ENCODE measurements at regions not wholly inside any gene's neighbourhood (a gene's known extent, or its start where the extent isn't known, plus 50 kb on each side); places are given as distances from the start of the nearest gene placed in this dataset.

DNA sequence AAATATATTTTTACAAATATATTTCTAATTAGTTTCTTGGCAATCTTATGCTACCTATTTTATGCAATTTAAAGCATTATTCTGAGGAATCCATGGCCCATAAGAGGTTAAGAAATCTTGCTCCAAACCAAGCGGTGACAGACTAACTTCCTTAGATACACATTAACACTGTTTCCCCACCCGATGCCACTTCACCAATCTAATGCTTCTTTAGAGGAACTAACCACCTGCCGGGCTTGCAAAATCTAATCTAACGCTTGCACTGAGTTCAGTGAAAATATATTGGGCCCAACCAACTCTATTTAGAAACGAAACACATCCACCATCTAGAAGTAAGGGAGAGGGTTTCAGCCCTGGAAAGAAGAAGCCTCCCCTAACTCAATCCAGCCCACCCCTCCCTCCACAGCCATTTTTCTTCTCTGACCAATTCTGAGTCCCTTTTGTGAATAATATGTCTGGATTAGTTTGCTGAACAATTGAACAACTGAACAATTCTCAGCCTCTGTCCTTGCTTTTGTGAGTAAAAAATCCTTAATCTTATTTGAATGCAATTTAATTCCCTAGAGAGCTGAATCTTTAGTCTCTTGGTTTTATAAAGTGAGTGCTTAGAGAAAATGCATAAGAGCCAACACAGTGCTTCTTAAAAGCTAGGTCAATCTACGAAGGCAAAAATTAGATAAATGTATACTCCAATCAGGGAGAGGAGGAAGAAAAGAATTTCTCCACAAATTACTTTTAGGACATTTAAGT, 150.4 kb upstream of the ADAMTS9 start (continued):
- TF ChIP-seq PBX3 (IDR thresholded peaks at IDR 0.05; ENCODE audit: insufficient replicate concordance, low read depth, low read length): no peak

DNA sequence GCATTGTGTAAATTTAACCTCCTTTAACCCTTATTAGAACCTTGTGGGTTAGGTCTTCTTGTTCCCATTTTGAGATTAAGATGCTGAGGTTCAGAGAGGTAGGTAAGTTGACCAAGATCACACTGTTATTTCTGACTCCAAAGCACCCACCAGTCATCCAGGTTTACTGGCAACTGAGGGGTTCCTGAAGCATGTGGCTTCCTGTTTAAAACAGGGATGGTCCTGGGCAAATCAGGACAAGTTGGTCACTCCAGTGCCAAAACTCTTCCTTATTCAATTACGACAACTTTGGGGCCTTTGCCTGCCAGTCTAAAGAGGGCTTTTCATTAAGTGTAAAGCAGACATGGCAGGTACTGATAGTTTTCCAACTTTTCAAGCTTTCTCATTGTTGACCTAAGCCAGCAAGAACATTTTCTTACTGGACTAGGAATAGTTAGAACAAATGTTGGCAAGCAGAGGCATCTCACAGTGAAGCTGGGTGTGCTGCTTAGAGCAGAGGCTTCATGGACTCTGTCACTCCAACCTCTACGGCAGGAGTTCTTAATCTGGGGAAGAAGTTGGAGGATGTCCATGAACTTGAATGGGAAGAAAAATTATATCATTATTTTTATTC, 149.4 kb upstream of the ADAMTS9 start:
- intact Hi-C loops (cut with micrococcal nuclease; ENCODE audit: unreplicated experiment): no loop called here
- no peak overlapping the region for H2AFZ ChIP-seq (ENCODE audit: control insufficient read depth, low read depth, low read length)
- SMC1A ChIA-PET (ENCODE audit: uncharacterized antibody, unreplicated experiment): no interaction called here
- no peak overlapping the region for H3K4me3 ChIP-seq
- H3K27ac ChIP-seq (ENCODE audit: control insufficient read depth, insufficient read depth): no peak overlapping the region
- no peaks in the 10 kb centered on the region for H3K79me2 ChIP-seq (ENCODE audit: control insufficient read depth, insufficient read depth, low read length)
- CTCF ChIA-PET: no interaction called here
- 22% methylated on average over 2 of the region's 2 CpGs for WGBS (ENCODE audit: insufficient coverage, insufficient replicate concordance, low lambda C conversion rate, missing lambda C conversion rate)
- no peak for FAIRE-seq
- in situ Hi-C loops (cut with MboI): no loop called here
- POLR2A ChIA-PET: no interaction called here
- DNase-seq (ENCODE audit: low read depth, low spot score): no peak
- H3K27me3 ChIP-seq (replicated peaks in 1 of 2; ENCODE audit: control insufficient read depth in 2 of 2, insufficient read depth in 2 of 2, low read length in 1 of 2): no peaks in the 10 kb centered on the region
- no peak overlapping the region for H3K9ac ChIP-seq (ENCODE audit: control insufficient read depth, insufficient read depth, low read length)
- no peak for ATAC-seq
- no TSS peak for BruUV-seq (replicated peaks)
- H3K4me2 ChIP-seq (ENCODE audit: control insufficient read depth, insufficient read depth): no peak overlapping the region
- no peaks in the 10 kb centered on the region for H3K36me3 ChIP-seq (ENCODE audit: control insufficient read depth in 2 of 2, insufficient read depth in 2 of 2, low read length in 1 of 2)
- no peaks in the 10 kb centered on the region for H3K4me1 ChIP-seq (ENCODE audit: control insufficient read depth, insufficient read depth, low read length)
- RAD21 ChIA-PET (ENCODE audit: unreplicated experiment): no interaction called here
- H4K20me1 ChIP-seq (ENCODE audit: control insufficient read depth, insufficient read depth): no peaks in the 10 kb centered on the region
- H3K9me3 ChIP-seq (replicated peaks; ENCODE audit: control insufficient read depth, insufficient read depth, low read length): no peaks in the 10 kb centered on the region
- TF ChIP-seq RCOR1 (conservative IDR thresholded peaks at IDR 0.05; ENCODE audit: low read depth, low read length) (no peak), ZBTB33 (IDR thresholded peaks at IDR 0.05) (no peak), HCFC1 (IDR thresholded peaks at IDR 0.05; ENCODE audit: low read length) (no peak), YBX1 (IDR thresholded peaks at IDR 0.05) (no peak), BRCA1 (IDR thresholded peaks at IDR 0.05; ENCODE audit: low read depth, low read length) (no peak), TCF7 (IDR thresholded peaks at IDR 0.05; ENCODE audit: borderline replicate concordance) (no peak), FOS (IDR thresholded peaks at IDR 0.05; ENCODE audit: borderline replicate concordance, extremely low read depth, insufficient read length) (no peak), ZNF274 (IDR thresholded peaks at IDR 0.05; ENCODE audit: insufficient read depth, insufficient read length) (no peak)
- TF ChIP-seq, protein P1, sequence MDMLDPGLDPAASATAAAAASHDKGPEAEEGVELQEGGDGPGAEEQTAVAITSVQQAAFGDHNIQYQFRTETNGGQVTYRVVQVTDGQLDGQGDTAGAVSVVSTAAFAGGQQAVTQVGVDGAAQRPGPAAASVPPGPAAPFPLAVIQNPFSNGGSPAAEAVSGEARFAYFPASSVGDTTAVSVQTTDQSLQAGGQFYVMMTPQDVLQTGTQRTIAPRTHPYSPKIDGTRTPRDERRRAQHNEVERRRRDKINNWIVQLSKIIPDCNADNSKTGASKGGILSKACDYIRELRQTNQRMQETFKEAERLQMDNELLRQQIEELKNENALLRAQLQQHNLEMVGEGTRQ (IDR thresholded peaks at IDR 0.05; ENCODE audit: borderline replicate concordance, low read depth, low read length): no peak
- TF ChIP-seq, protein P2, sequence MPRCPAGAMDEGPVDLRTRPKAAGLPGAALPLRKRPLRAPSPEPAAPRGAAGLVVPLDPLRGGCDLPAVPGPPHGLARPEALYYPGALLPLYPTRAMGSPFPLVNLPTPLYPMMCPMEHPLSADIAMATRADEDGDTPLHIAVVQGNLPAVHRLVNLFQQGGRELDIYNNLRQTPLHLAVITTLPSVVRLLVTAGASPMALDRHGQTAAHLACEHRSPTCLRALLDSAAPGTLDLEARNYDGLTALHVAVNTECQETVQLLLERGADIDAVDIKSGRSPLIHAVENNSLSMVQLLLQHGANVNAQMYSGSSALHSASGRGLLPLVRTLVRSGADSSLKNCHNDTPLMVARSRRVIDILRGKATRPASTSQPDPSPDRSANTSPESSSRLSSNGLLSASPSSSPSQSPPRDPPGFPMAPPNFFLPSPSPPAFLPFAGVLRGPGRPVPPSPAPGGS (IDR thresholded peaks at IDR 0.05; ENCODE audit: borderline replicate concordance, insufficient read depth, low read depth, low read length, poor library complexity, severe bottlenecking): no peak
- TF ChIP-seq, protein P3, sequence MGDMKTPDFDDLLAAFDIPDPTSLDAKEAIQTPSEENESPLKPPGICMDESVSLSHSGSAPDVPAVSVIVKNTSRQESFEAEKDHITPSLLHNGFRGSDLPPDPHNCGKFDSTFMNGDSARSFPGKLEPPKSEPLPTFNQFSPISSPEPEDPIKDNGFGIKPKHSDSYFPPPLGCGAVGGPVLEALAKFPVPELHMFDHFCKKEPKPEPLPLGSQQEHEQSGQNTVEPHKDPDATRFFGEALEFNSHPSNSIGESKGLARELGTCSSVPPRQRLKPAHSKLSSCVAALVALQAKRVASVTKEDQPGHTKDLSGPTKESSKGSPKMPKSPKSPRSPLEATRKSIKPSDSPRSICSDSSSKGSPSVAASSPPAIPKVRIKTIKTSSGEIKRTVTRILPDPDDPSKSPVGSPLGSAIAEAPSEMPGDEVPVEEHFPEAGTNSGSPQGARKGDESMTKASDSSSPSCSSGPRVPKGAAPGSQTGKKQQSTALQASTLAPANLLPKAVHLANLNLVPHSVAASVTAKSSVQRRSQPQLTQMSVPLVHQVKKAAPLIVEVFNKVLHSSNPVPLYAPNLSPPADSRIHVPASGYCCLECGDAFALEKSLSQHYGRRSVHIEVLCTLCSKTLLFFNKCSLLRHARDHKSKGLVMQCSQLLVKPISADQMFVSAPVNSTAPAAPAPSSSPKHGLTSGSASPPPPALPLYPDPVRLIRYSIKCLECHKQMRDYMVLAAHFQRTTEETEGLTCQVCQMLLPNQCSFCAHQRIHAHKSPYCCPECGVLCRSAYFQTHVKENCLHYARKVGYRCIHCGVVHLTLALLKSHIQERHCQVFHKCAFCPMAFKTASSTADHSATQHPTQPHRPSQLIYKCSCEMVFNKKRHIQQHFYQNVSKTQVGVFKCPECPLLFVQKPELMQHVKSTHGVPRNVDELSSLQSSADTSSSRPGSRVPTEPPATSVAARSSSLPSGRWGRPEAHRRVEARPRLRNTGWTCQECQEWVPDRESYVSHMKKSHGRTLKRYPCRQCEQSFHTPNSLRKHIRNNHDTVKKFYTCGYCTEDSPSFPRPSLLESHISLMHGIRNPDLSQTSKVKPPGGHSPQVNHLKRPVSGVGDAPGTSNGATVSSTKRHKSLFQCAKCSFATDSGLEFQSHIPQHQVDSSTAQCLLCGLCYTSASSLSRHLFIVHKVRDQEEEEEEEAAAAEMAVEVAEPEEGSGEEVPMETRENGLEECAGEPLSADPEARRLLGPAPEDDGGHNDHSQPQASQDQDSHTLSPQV (IDR thresholded peaks at IDR 0.05): no peak

All from GM12878 (cell line).